Tibial artery (tissue), 4 donors: ENCODE measurements at regions not wholly inside any gene's neighbourhood (a gene's known extent, or its start where the extent isn't known, plus 50 kb on each side); places are given as distances from the start of the nearest gene placed in this dataset.
A peak's percentile ranks its signal among the peaks of the same experiment; 100 is the strongest.

Source experiments
- DNase-seq, 2 donors: peaks; one replicate each; pipeline ENCODE4 v3.0.0-alpha.2; 2019
- H3K27ac ChIP-seq, 2 donors: fragments of 200-600 bp; sonication (generic) in 1 of 2; 1 replicate in 1 of 2; 2 replicates in 1 of 2; pipeline ENCODE4 v1.5.1; 2018 to 2019; ENCODE audit warnings: mild to moderate bottlenecking in 1 of 2
- H3K27me3 ChIP-seq, 2 donors: fragments of 200-600 bp; sonication (generic) in 1 of 2; one replicate each; pipeline versions ENCODE4 v1.5.1 to v1.6.0; 2016 to 2019
- H3K36me3 ChIP-seq, 3 donors: fragments of 200-600 bp; sonication (generic) in 2 of 3; one replicate each; pipeline ENCODE4 v1.5.1; 2016 to 2019; ENCODE audit warnings: mild to moderate bottlenecking in 2 of 3
- H3K4me1 ChIP-seq, 4 donors: fragments of 200-600 bp; sonication (generic) in 2 of 4; 1 replicate in 3 of 4; 2 replicates in 1 of 4; pipeline ENCODE4 v1.5.1; 2016 to 2019
- H3K4me3 ChIP-seq, 2 donors: fragments of 200-600 bp; sonication (generic) in 1 of 2; 1 replicate in 1 of 2; 2 replicates in 1 of 2; pipeline ENCODE4 v1.5.1; 2018 to 2019; ENCODE audit warnings: mild to moderate bottlenecking in 2 of 2
- H3K9me3 ChIP-seq, 3 donors: fragments of 200-600 bp; sonication (generic) in 1 of 3; one replicate each; pipeline ENCODE4 v1.5.1; 2016 to 2019
- intact Hi-C: fragments of 100-400 bp; cut with DNase I; formaldehyde crosslinking; loops from one replicate; pipeline ENCODE4 v1.15.0; 2023; ENCODE audit warnings: low total_unique reads
- TF ChIP-seq, protein P1 (sequence below), 2 experiments: fragments of 200-600 bp in 1 of 2; fragments of 450-650 bp in 1 of 2; IDR thresholded peaks; one replicate each; pipeline ENCODE4 v1.5.1; 2017 to 2019; ENCODE audit warnings: antibody characterized with exemption in 2 of 2, mild to moderate bottlenecking in 1 of 2, moderate library complexity in 1 of 2

DNA sequence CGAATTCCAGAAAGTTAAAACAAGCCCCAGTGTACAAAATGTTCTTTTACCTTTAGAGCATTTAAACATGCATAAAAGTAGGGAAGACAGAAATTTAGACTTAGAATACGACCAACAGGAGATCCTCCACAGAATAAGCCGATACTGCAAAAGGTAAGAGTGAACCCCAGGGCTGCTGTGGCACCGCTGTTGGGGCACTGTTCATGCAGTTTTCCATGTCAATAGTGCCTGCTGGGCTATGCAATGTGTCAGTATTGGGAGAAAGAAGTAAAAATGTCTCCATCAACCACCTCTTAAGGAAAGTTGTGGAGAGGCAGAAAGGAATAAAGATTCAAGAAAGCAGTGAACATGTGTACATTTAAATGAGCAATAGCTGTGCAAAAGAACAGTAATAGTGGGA, 326.5 kb upstream of the SEMA3C start:
- intact Hi-C loops, result no loop called here
- Histone ChIP-seq H3K4me1 (no peaks in the 10 kb centered on the region), H3K27me3 (no peaks in the 10 kb centered on the region), H3K9me3 (no peaks in the 10 kb centered on the region), H3K27ac (no peak overlapping the region), H3K36me3 (no peaks in the 10 kb centered on the region), H3K4me3 (no peak overlapping the region)
- TF ChIP-seq, protein P1, sequence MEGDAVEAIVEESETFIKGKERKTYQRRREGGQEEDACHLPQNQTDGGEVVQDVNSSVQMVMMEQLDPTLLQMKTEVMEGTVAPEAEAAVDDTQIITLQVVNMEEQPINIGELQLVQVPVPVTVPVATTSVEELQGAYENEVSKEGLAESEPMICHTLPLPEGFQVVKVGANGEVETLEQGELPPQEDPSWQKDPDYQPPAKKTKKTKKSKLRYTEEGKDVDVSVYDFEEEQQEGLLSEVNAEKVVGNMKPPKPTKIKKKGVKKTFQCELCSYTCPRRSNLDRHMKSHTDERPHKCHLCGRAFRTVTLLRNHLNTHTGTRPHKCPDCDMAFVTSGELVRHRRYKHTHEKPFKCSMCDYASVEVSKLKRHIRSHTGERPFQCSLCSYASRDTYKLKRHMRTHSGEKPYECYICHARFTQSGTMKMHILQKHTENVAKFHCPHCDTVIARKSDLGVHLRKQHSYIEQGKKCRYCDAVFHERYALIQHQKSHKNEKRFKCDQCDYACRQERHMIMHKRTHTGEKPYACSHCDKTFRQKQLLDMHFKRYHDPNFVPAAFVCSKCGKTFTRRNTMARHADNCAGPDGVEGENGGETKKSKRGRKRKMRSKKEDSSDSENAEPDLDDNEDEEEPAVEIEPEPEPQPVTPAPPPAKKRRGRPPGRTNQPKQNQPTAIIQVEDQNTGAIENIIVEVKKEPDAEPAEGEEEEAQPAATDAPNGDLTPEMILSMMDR (IDR thresholded peaks at IDR 0.05), result no peak
- DNase-seq, result no peak

DNA sequence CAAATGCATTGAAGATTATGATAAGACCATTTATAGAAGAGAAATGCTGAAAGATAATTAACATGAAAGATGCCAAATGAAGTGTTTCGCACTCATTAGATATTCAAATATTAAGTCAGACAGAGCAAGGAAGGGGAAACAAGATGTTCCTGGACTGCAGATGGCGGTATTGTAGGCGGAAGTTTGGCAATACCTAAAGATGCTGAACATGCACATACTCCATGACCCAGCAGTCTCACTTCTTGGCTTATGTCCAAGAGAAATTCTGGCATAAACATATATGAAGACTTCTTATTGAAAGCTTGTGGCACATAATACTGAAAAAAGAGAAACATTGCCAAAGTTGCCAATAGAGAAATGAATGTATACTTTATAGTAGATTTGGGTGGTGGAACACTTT, 325.4 kb upstream of the SEMA3C start:
- no peak for DNase-seq
- no peaks in the 10 kb centered on the region for H3K9me3 ChIP-seq
- H3K27ac ChIP-seq, result no peak overlapping the region
- H3K4me3 ChIP-seq, result no peak overlapping the region
- intact Hi-C loops, result no loop called here
- TF ChIP-seq, protein P1 (IDR thresholded peaks at IDR 0.05), result no peak
- H3K4me1 ChIP-seq, result no peaks in the 10 kb centered on the region
- no peaks in the 10 kb centered on the region for H3K36me3 ChIP-seq
- no peaks in the 10 kb centered on the region for H3K27me3 ChIP-seq

DNA sequence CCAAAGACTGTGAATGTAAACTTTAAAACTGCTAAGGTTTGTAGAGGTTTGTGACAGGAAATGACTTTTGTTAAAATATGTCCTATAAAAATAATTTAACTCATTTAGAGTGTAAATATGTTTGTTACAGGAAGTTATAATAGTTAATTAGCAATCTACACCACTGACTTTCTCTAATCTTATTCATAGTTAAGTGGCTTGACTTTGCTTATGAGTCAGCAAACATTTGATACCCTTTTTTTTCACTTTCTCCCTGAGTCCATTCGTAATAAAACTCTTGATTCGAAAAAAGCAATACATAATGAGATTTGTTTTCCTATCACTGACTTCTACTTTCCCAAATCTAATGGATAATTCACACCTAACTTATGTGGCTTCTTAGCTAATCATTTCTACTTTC, 317.7 kb upstream of the SEMA3C start:
- no peaks in the 10 kb centered on the region for H3K27me3 ChIP-seq
- no peak overlapping the region for H3K4me3 ChIP-seq
- H3K4me1 ChIP-seq, result no peaks in the 10 kb centered on the region
- H3K27ac ChIP-seq, result no peak overlapping the region
- no peaks in the 10 kb centered on the region for H3K9me3 ChIP-seq
- no peak for DNase-seq
- no peaks in the 10 kb centered on the region for H3K36me3 ChIP-seq
- TF ChIP-seq, protein P1 (IDR thresholded peaks at IDR 0.05), result no peak
- intact Hi-C loops, result no loop called here

DNA sequence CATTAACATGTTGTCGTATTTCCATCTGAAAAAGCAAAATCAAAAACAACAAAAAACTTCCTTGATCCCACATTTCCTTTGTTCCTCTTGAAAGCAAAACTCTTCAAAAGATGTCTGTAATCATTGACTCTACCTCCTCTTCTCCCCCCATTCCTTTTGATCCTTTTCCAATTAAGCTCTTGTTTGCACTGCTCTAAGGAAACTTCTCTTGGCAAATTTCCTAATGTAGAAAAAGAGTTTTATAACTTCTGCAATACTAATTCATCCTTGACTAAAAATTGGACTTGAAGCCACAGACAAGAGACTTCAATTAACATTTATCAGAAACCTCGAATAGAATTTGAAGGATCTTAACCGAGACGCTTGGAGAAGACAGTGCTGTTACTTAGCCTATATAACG, 317.1 kb upstream of the SEMA3C start:
- Histone ChIP-seq H3K4me3 (no peak overlapping the region), H3K27me3 (no peaks in the 10 kb centered on the region), H3K4me1 (no peaks in the 10 kb centered on the region), H3K27ac (no peak overlapping the region), H3K36me3 (no peaks in the 10 kb centered on the region), H3K9me3 (no peaks in the 10 kb centered on the region)
- intact Hi-C loops, result no loop called here
- TF ChIP-seq, protein P1 (IDR thresholded peaks at IDR 0.05), result no peak
- DNase-seq, result no peak

DNA sequence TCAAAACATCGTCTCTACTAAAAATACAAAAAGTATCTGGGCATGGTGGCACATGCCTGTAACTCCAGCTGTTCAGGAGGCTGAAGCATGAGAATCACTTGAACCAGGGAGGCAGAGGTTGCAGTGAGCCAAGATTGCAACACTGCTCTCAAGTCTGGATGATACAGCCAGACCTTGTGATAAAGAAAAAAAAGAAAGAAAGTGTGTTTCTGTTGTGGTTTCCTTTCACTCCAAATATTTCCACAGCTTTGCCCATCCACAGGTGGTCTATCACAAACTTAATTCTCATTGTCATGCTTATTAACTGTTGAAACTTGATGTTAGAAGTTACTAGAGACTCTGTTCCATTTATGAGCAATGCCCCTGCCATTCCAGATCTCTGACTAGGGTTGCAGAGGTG, 316.0 kb upstream of the SEMA3C start:
- TF ChIP-seq, protein P1 (IDR thresholded peaks at IDR 0.05), result no peak
- no peak overlapping the region for H3K27ac ChIP-seq
- H3K27me3 ChIP-seq, result no peaks in the 10 kb centered on the region
- DNase-seq, result peak in 1 of 2 donors; percentile 50
- intact Hi-C loops, result no loop called here
- no peak overlapping the region for H3K4me3 ChIP-seq
- no peaks in the 10 kb centered on the region for H3K4me1 ChIP-seq
- H3K9me3 ChIP-seq, result no peaks in the 10 kb centered on the region
- H3K36me3 ChIP-seq, result no peaks in the 10 kb centered on the region

DNA sequence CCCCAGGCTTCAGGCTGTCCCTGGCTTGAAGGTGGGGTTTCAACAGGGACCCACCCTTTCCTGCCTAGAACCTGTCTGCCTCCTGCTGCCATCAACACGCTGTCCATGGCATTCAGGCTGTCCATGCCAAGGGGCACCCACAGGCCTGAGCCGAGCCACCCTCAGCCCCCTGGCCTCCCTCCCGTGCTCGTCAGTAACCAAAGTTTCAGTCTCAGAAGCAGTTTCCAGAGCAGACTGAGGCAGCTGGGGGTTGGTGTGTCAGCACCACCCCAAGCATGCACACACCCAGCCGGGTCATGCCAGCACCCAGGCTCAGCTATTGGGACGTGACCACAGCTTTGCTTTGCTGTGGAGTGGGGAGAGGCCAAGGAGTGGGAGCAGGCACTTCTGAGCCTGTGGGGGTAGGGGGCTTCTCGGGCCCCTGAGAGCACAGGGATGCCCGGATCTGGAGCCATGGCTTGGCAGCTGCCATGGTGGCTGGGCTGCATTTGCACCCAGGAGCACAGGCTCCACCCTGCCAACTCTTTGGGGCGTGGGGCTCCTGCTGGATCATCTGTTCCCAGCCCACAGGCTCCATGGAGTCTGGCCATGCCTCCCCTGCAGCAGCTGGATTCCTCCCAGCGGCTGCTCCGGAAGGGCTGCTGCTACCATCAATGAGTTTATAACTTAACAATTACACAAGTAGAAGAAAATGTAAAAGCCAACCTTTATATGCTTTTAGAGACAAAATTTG, 314.5 kb upstream of the SEMA3C start:
- no peaks in the 10 kb centered on the region for H3K4me1 ChIP-seq
- no peak overlapping the region for H3K27ac ChIP-seq
- H3K9me3 ChIP-seq, result no peaks in the 10 kb centered on the region
- no peaks in the 10 kb centered on the region for H3K36me3 ChIP-seq
- TF ChIP-seq, protein P1 (IDR thresholded peaks at IDR 0.05), result no peak
- no peak overlapping the region for H3K4me3 ChIP-seq
- no peak for DNase-seq
- intact Hi-C loops, result no loop called here
- H3K27me3 ChIP-seq, result no peaks in the 10 kb centered on the region
